ENCODE measurements at regions not wholly inside any gene's neighbourhood (a gene's known extent, or its start where the extent isn't known, plus 50 kb on each side); places are given as distances from the start of the nearest gene placed in this dataset.

DNA sequence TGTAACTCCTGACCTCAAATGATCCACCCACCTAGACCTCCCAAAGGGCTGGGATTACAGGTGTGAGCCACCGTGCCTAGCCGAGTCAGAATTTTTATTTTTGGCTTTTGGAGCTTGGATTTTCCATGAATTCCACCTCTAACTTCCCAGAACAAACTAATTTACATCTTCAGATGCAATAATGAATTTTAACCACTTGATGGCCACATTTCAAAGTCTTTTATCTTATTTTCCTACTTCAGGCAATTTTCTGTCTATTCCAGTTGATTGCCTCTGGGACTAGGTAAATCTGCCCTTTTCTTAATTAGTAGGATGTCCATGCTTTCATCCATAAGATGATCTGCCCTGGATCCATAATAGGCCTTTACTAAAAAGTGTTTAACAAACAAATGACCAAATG lies 156.4 kb upstream of the ANKFN1 start:
- no peak for TF ChIP-seq RBBP5 (conservative IDR thresholded peaks at IDR 0.05)
- no peak for TF ChIP-seq CTCF (IDR thresholded peaks at IDR 0.05 in 2 of 3, conservative IDR thresholded peaks at IDR 0.05 in 1 of 3; ENCODE audit: control insufficient read depth in 2 of 3, extremely low read depth in 1 of 3, insufficient read depth in 1 of 3, low read depth in 3 of 3, low read length in 3 of 3)
- no peak for TF ChIP-seq RFX5 (IDR thresholded peaks at IDR 0.05; ENCODE audit: low read depth, low read length)
- TF ChIP-seq, protein P1, sequence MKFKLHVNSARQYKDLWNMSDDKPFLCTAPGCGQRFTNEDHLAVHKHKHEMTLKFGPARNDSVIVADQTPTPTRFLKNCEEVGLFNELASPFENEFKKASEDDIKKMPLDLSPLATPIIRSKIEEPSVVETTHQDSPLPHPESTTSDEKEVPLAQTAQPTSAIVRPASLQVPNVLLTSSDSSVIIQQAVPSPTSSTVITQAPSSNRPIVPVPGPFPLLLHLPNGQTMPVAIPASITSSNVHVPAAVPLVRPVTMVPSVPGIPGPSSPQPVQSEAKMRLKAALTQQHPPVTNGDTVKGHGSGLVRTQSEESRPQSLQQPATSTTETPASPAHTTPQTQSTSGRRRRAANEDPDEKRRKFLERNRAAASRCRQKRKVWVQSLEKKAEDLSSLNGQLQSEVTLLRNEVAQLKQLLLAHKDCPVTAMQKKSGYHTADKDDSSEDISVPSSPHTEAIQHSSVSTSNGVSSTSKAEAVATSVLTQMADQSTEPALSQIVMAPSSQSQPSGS (IDR thresholded peaks at IDR 0.05; ENCODE audit: low read length), result no peak
- TF ChIP-seq TARDBP (IDR thresholded peaks at IDR 0.05; ENCODE audit: borderline replicate concordance), result no peak
- no peak for TF ChIP-seq DPF2 (IDR thresholded peaks at IDR 0.05)
- TF ChIP-seq YY1 (IDR thresholded peaks at IDR 0.05; ENCODE audit: low read depth, low read length), result no peak
- no peak for TF ChIP-seq SIN3A (IDR thresholded peaks at IDR 0.05; ENCODE audit: low read depth, low read length)
- TF ChIP-seq POLR2A (IDR thresholded peaks at IDR 0.05; ENCODE audit: low read depth, low read length), result no peak
- TF ChIP-seq ZNF274 (IDR thresholded peaks at IDR 0.05; ENCODE audit: insufficient read depth, insufficient read length), result no peak
- TF ChIP-seq, protein P2, sequence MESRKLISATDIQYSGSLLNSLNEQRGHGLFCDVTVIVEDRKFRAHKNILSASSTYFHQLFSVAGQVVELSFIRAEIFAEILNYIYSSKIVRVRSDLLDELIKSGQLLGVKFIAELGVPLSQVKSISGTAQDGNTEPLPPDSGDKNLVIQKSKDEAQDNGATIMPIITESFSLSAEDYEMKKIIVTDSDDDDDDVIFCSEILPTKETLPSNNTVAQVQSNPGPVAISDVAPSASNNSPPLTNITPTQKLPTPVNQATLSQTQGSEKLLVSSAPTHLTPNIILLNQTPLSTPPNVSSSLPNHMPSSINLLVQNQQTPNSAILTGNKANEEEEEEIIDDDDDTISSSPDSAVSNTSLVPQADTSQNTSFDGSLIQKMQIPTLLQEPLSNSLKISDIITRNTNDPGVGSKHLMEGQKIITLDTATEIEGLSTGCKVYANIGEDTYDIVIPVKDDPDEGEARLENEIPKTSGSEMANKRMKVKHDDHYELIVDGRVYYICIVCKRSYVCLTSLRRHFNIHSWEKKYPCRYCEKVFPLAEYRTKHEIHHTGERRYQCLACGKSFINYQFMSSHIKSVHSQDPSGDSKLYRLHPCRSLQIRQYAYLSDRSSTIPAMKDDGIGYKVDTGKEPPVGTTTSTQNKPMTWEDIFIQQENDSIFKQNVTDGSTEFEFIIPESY (IDR thresholded peaks at IDR 0.05), result no peak
